Mucosa of descending colon (tissue), 3 donors: ENCODE measurements at regions not wholly inside any gene's neighbourhood (a gene's known extent, or its start where the extent isn't known, plus 50 kb on each side); places are given as distances from the start of the nearest gene placed in this dataset.

Experiments
- ATAC-seq: fragments of 200-7000 bp; cut with Tn5 transposase; one replicate; pipeline ENCODE4 v1.9.1; 2020; ENCODE audit warnings: mild to moderate bottlenecking, moderate library complexity
- DNase-seq, 3 donors: peaks; one replicate each; pipeline ENCODE4 v3.0.0-alpha.2; 2020
- H3K36me3 ChIP-seq: fragments of 200-600 bp; one replicate; pipeline ENCODE4 v1.8.0; 2021; ENCODE audit warnings: low read depth, mild to moderate bottlenecking
- H3K4me1 ChIP-seq: fragments of 200-600 bp; one replicate; pipeline ENCODE4 v1.8.0; 2021; ENCODE audit warnings: low read depth, mild to moderate bottlenecking
- H3K4me3 ChIP-seq: fragments of 200-600 bp; one replicate; pipeline ENCODE4 v1.8.0; 2021; ENCODE audit warnings: mild to moderate bottlenecking
- H3K9me3 ChIP-seq: fragments of 200-600 bp; one replicate; pipeline ENCODE4 v1.8.0; 2021; ENCODE audit warnings: mild to moderate bottlenecking
- CTCF ChIP-seq: fragments of 200-600 bp; IDR thresholded peaks from one replicate; pipeline ENCODE4 v1.8.0; 2022; ENCODE audit warnings: antibody characterized with exemption, mild to moderate bottlenecking
- intact Hi-C, 2 donors: fragments of 100-400 bp; cut with DNase I in 1 of 2; cut with micrococcal nuclease in 1 of 2; formaldehyde crosslinking; loops; one replicate each; pipeline versions ENCODE4 v1.11.0 to v1.11.1; 2022; cut with DNase I, micrococcal nuclease
- donor health status: DM: no; HTN: no; CAD: no; lungs with moderate emphysema.
- donor health status: DM: no; HTN: no; CAD: no.
- donor health status: DM: no; HTN: yes; CAD: no.

- intact Hi-C loops = no loop called here
- ATAC-seq (no peak), DNase-seq (no peak)
- Histone ChIP-seq H3K4me3 (no peak overlapping the region), H3K9me3 (no peaks in the 10 kb centered on the region), H3K36me3 (no peaks in the 10 kb centered on the region), H3K4me1 (no peaks in the 10 kb centered on the region)
- TF ChIP-seq CTCF = no peak
These were observed 258.3 kb downstream of the ANKRD60 start for GRCh38 chr20:57970116-57970515.

- no peaks in the 10 kb centered on the region for H3K9me3 ChIP-seq
- no peak for TF ChIP-seq CTCF
- H3K4me3 ChIP-seq = no peak overlapping the region
- DNase-seq (no peak), ATAC-seq (no peak)
- H3K4me1 ChIP-seq = no peaks in the 10 kb centered on the region
- H3K36me3 ChIP-seq = no peaks in the 10 kb centered on the region
- intact Hi-C loops = no loop called here
These were observed 258.3 kb upstream of the PMEPA1 start for GRCh38 chr20:57968120-57968519.

GRCh38 chr20:57967364-57967763, 257.5 kb upstream of the PMEPA1 start:
- ATAC-seq (no peak), DNase-seq (no peak)
- Histone ChIP-seq H3K9me3 (no peaks in the 10 kb centered on the region), H3K4me1 (no peaks in the 10 kb centered on the region), H3K4me3 (no peak overlapping the region), H3K36me3 (no peaks in the 10 kb centered on the region)
- no peak for TF ChIP-seq CTCF
- intact Hi-C loops = no loop called here

- TF ChIP-seq CTCF = no peak
- H3K36me3 ChIP-seq = no peaks in the 10 kb centered on the region
- H3K9me3 ChIP-seq = no peaks in the 10 kb centered on the region
- no peaks in the 10 kb centered on the region for H3K4me1 ChIP-seq
- intact Hi-C loops = no loop called here
- ATAC-seq = no peak
- DNase-seq = no peak
- no peak overlapping the region for H3K4me3 ChIP-seq
These were observed 256.8 kb upstream of the PMEPA1 start for GRCh38 chr20:57966620-57967019.

- Histone ChIP-seq H3K9me3 (no peaks in the 10 kb centered on the region), H3K4me1 (no peaks in the 10 kb centered on the region), H3K36me3 (no peaks in the 10 kb centered on the region), H3K4me3 (no peak overlapping the region)
- no peak for ATAC-seq
- no peak for DNase-seq
- TF ChIP-seq CTCF = no peak
- intact Hi-C loops = no loop called here
These were observed 255.6 kb upstream of the PMEPA1 start for GRCh38 chr20:57965441-57965840.
